Fibroblast of the aortic adventitia (primary cell): ENCODE measurements at regions not wholly inside any gene's neighbourhood (a gene's known extent, or its start where the extent isn't known, plus 50 kb on each side); places are given as distances from the start of the nearest gene placed in this dataset.
"Not testable (repeated sequence)": the region's sequence is repeated elsewhere in the genome, so short reads cannot be mapped to it uniquely, and the experiment has no call there.

ENCODE experiments used
- DNase-seq: peaks from one replicate; pipeline ENCODE4 v3.0.0-alpha.2; 2010; ENCODE audit warnings: low read depth
- H3K4me3 ChIP-seq: 2 replicates; pipeline ENCODE4 v1.5.1; 2011; ENCODE audit warnings: low read depth, mild to moderate bottlenecking, control low read depth, low read length, moderate library complexity
- CTCF ChIP-seq: IDR thresholded peaks from 2 replicates; pipeline ENCODE4 v1.5.1; 2011; ENCODE audit warnings: mild to moderate bottlenecking, low read length, control low read depth, inconsistent platforms; ENCODE audit not compliant: insufficient read depth

GRCh38 chr3:118531816-118532215 is 502.8 kb downstream of the IGSF11 start:
- TF ChIP-seq CTCF = no peak
- no peak overlapping the region for H3K4me3 ChIP-seq
- DNase-seq = no peak

GRCh38 chr3:118533676-118534075 is 501.0 kb downstream of the IGSF11 start:
- no peak for TF ChIP-seq CTCF
- DNase-seq = no peak
- no peak overlapping the region for H3K4me3 ChIP-seq

DNA sequence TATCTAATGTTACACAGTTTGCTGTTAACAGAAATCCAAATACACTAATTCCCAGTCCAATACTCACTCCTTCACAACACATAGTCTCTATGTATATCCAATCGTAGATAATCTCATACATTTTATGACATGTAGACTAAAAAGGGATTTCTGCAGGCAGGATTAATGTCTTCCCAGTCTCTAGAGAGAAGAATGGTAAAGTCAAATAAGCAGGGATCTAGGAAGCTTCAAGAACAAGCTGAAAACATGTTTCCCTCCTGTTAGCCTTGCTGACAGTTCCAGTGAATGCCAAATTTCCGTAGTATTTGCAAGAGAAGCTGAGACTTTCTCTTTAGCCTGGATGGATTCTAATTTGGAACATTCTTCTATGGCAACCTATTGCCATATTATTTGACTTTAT is 500.1 kb downstream of the IGSF11 start:
- no peak for DNase-seq
- TF ChIP-seq CTCF = no peak
- H3K4me3 ChIP-seq = no peak overlapping the region

DNA sequence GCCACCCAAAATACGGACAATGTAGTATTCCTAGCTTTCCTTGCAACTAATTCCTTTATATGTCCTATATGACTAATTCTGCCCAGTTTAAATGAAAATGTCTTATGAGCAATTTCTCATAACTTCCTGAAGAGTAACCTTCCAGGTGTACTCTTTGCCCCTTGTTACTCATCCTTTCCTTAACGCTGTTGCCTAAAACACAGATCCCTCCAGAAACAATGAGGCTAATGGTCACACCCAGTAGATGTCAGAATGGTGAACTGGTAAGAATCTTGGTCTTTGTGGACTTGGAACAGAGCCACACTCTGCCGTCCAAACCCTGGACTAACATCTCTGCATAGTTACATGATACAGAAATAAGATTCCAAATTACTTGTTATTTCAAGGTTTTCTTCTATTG is 497.9 kb downstream of the IGSF11 start:
- TF ChIP-seq CTCF = no peak
- no peak overlapping the region for H3K4me3 ChIP-seq
- DNase-seq = no peak

- TF ChIP-seq CTCF = no peak
Measured at GRCh38 chr3:118537454-118537853, 497.2 kb downstream of the IGSF11 start.

GRCh38 chr3:118538187-118538586 is 496.5 kb downstream of the IGSF11 start:
- DNase-seq = no peak
- no peak for TF ChIP-seq CTCF
- H3K4me3 ChIP-seq = no peak overlapping the region

More at GRCh38 chr3:118537454-118537853, 497.2 kb downstream of the IGSF11 start:
- no peak overlapping the region for H3K4me3 ChIP-seq
- DNase-seq = no peak

DNA sequence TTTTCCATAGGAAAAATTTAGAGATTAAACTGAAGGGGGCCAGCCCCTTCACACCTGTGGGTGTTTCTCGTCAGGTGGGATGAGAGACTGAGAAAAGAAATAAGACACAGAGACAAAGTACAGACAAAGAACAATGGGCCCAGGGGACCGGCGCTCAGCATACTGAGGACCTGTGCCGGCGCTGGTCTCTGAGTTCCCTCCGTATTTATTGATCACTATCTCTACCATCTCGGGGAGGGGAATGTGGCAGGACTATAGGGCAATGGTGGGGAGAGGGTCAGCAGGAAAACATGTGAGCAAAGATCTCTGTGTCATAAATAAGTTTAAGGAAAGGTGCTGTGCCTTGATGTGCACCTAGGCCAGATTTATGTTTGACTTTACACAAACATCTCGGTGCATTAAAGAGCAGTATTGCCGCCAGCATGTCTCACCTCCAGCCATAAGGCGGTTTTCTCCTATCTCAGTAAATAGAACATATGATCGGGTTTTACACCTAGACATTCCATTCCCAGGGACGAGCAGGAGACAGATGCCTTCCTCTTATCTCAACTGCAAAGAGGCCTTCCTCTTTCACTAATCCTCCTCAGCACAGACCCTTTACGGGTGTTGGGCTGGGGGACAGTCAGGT is 494.7 kb downstream of the IGSF11 start:
- H3K4me3 ChIP-seq, DNase-seq: not testable (repeated sequence)

- H3K4me3 ChIP-seq, DNase-seq: not testable (repeated sequence)
Measured at GRCh38 chr3:118540448-118540821, 494.2 kb downstream of the IGSF11 start.
